Panc1 (cell line): ENCODE measurements at regions not wholly inside any gene's neighbourhood (a gene's known extent, or its start where the extent isn't known, plus 50 kb on each side); places are given as distances from the start of the nearest gene placed in this dataset.

Experiments
- ATAC-seq: fragments of 200-7000 bp; cut with Tn5 transposase; 2 replicates; pipeline ENCODE4 v1.9.1; 2020; ENCODE audit warnings: mild to moderate bottlenecking, moderate library complexity
- BruUV-seq: library from RNA; stranded (reverse); fragments of 400-500 nt; replicated peaks from 2 replicates; lab custom pipeline; 2021; lab: Mats Ljungman, UMichigan
- CTCF ChIA-PET: fragments of 300-600 bp; sonication (Branson Sonifier 250); formaldehyde crosslinking; loops from one replicate; lab custom pipeline; 2022; ENCODE audit warnings: antibody characterized with exemption; lab: Charles Lee
- POLR2A ChIA-PET: fragments of 300-600 bp; sonication (Branson Sonifier 250); formaldehyde crosslinking; loops from one replicate; lab custom pipeline; 2022; ENCODE audit warnings: antibody characterized with exemption; lab: Charles Lee
- DNase-seq: peaks from one replicate; pipeline ENCODE4 v3.0.0-alpha.2; 2010; ENCODE audit warnings: low read depth, low spot score
- H3K27ac ChIP-seq: 2 replicates; pipeline ENCODE4 v1.5.1; 2011; ENCODE audit warnings: mild to moderate bottlenecking, low read length, inconsistent platforms
- H3K27me3 ChIP-seq: fragments of 200-500 bp; sonication (Bioruptor generic); 2 replicates; pipeline ENCODE4 v1.6.0; 2014; ENCODE audit warnings: low read length, inconsistent platforms; ENCODE audit not compliant: control insufficient read depth, insufficient read depth
- H3K36me3 ChIP-seq: fragments of 200-500 bp; sonication (Bioruptor generic); 2 replicates; pipeline ENCODE4 v1.5.1; 2014; ENCODE audit warnings: inconsistent platforms, mild to moderate bottlenecking, low read length, moderate library complexity; ENCODE audit not compliant: control insufficient read depth, insufficient read depth
- H3K4me1 ChIP-seq: 2 replicates; pipeline ENCODE4 v1.5.1; 2011; ENCODE audit warnings: inconsistent platforms, mild to moderate bottlenecking, low read length, moderate library complexity; ENCODE audit not compliant: control insufficient read depth, insufficient read depth
- H3K4me3 ChIP-seq, 2 experiments: 2 replicates each; pipeline ENCODE4 v1.5.1; 2011 to 2012; ENCODE audit warnings: low read depth in 2 of 2, low read length in 2 of 2, mild to moderate bottlenecking in 2 of 2, inconsistent platforms in 1 of 2, moderate library complexity in 1 of 2
- H3K9me3 ChIP-seq: fragments of 200-500 bp; sonication (Bioruptor generic); 2 replicates; pipeline ENCODE4 v1.5.1; 2014; ENCODE audit warnings: low read depth, mild to moderate bottlenecking, inconsistent platforms, low read length, moderate library complexity; ENCODE audit not compliant: control insufficient read depth, insufficient read depth
- CTCF ChIP-seq: fragments of 450-650 bp; IDR thresholded peaks from 2 replicates; pipeline ENCODE4 v1.5.1; 2017; ENCODE audit warnings: mild to moderate bottlenecking
- POLR2AphosphoS5 ChIP-seq: IDR thresholded peaks from 2 replicates; pipeline ENCODE4 v1.6.1; 2012; ENCODE audit warnings: mild to moderate bottlenecking, low read depth, low read length, moderate library complexity
- REST ChIP-seq, 2 experiments: IDR thresholded peaks; 2 replicates each; pipeline ENCODE4 v1.6.1; 2011 to 2012; ENCODE audit warnings: low read depth in 2 of 2, control low read depth in 1 of 2, low read length in 1 of 2, mild to moderate bottlenecking in 1 of 2, moderate library complexity in 1 of 2; ENCODE audit not compliant: insufficient read depth in 1 of 2
- SIN3A ChIP-seq: IDR thresholded peaks from 2 replicates; pipeline ENCODE4 v1.6.1; 2012; ENCODE audit warnings: low read depth, mild to moderate bottlenecking, low read length, moderate library complexity, borderline replicate concordance; ENCODE audit not compliant: insufficient read depth
- TCF7L2 ChIP-seq: IDR thresholded peaks from 2 replicates; pipeline ENCODE4 v1.6.1; 2011; ENCODE audit warnings: mild to moderate bottlenecking, low read depth, low read length, inconsistent platforms
- in situ Hi-C: cut with HindIII; loops from 2 replicates; pipeline ENCODE4 v1.10.0; 2016; ENCODE audit warnings: low sequenced_read_pairs, low pct_unique_long_range_greater_than_20kb
- intact Hi-C: fragments of 100-400 bp; cut with micrococcal nuclease; formaldehyde crosslinking; loops from one replicate; pipeline ENCODE4 v1.10.0; 2022; ENCODE audit not compliant: unreplicated experiment

GRCh38 chr9:107761307-107761706 lies 271.7 kb upstream of the KLF4 start:
- Histone ChIP-seq H3K9me3 (no peaks in the 10 kb centered on the region), H3K27me3 (no peaks in the 10 kb centered on the region), H3K4me3 (no peak overlapping the region), H3K27ac (no peak overlapping the region), H3K36me3 (no peaks in the 10 kb centered on the region), H3K4me1 (no peaks in the 10 kb centered on the region)
- TF ChIP-seq SIN3A: no peak
- TF ChIP-seq POLR2AphosphoS5: no peak
- TF ChIP-seq CTCF: no peak
- TF ChIP-seq TCF7L2: no peak
- TF ChIP-seq REST (IDR thresholded peaks at IDR 0.05; ENCODE audit: insufficient read depth in 1 of 2, low read depth in 2 of 2, low read length in 1 of 2): no peak
- in situ Hi-C loops (no loop called here), intact Hi-C loops (no loop called here)
- no TSS peak for BruUV-seq
- ChIA-PET POLR2A (no interaction called here), CTCF (no interaction called here)
- ATAC-seq (no peak), DNase-seq (no peak)

- Histone ChIP-seq H3K4me3 (no peak overlapping the region), H3K36me3 (no peaks in the 10 kb centered on the region), H3K27me3 (no peaks in the 10 kb centered on the region), H3K27ac (no peak overlapping the region), H3K9me3 (no peaks in the 10 kb centered on the region), H3K4me1 (no peaks in the 10 kb centered on the region)
- no TSS peak for BruUV-seq
- DNase-seq: no peak
- TF ChIP-seq TCF7L2: no peak
- no peak for TF ChIP-seq CTCF
- TF ChIP-seq SIN3A: no peak
- TF ChIP-seq REST (IDR thresholded peaks at IDR 0.05; ENCODE audit: insufficient read depth in 1 of 2, low read depth in 2 of 2, low read length in 1 of 2): no peak
- ChIA-PET POLR2A (no interaction called here), CTCF (no interaction called here)
- no peak for ATAC-seq
- in situ Hi-C loops (no loop called here), intact Hi-C loops (no loop called here)
Measured at GRCh38 chr9:107760469-107761242, 271.1 kb upstream of the KLF4 start.
